ENCODE measurements at regions not wholly inside any gene's neighbourhood (a gene's known extent, or its start where the extent isn't known, plus 50 kb on each side); places are given as distances from the start of the nearest gene placed in this dataset.

GRCh38 chr5:56624751-56625150, 190.6 kb upstream of the MAP3K1 start:
- TF ChIP-seq CTCF (IDR thresholded peaks at IDR 0.05), result no peak
- TF ChIP-seq POLR2A (IDR thresholded peaks at IDR 0.05), result no peak

Measured in uterus (tissue), 2 donors.